H1 (cell line): ENCODE measurements at regions not wholly inside any gene's neighbourhood (a gene's known extent, or its start where the extent isn't known, plus 50 kb on each side); places are given as distances from the start of the nearest gene placed in this dataset.

Source experiments
- CTCF ChIA-PET: fragments of 300-600 bp; sonication (Branson Sonifier 250); formaldehyde crosslinking; loops from one replicate; lab custom pipeline; 2021; ENCODE audit not compliant: partially characterized antibody; lab: Charles Lee
- POLR2A ChIA-PET: fragments of 300-600 bp; sonication (Branson Sonifier 250); formaldehyde crosslinking; loops from one replicate; lab custom pipeline; 2021; ENCODE audit warnings: inconsistent platforms; ENCODE audit not compliant: partially characterized antibody; lab: Charles Lee
- DNase-seq, 2 experiments: peaks; one replicate each; pipeline versions ENCODE4 v3.0.0 to v3.0.0-alpha.2; 2010 to 2022; ENCODE audit warnings: low spot score in 2 of 2, low read depth in 1 of 2, mixed read lengths in 1 of 2
- FAIRE-seq: peaks from 2 replicates; lab custom pipeline; 2011; peaks lifted over from hg19 to GRCh38; lab: Jason Lieb, UNC
- H2AFZ ChIP-seq: 2 replicates; pipeline ENCODE4 v1.8.1; 2012; ENCODE audit warnings: low read length, inconsistent platforms
- H2AK5ac ChIP-seq: 2 replicates; pipeline ENCODE4 v1.6.1; 2013; ENCODE audit warnings: low read depth, low read length
- H2BK120ac ChIP-seq: replicated peaks from 2 replicates; pipeline ENCODE3; 2013; ENCODE audit warnings: low read depth, low read length, inconsistent platforms
- H2BK12ac ChIP-seq: 2 replicates; pipeline ENCODE4 v1.6.1; 2013; ENCODE audit warnings: low read depth, low read length
- H2BK15ac ChIP-seq: 2 replicates; pipeline ENCODE4 v1.6.1; 2013; ENCODE audit warnings: low read length
- H2BK20ac ChIP-seq: 2 replicates; pipeline ENCODE4 v1.6.1; 2013; ENCODE audit warnings: low read length
- H2BK5ac ChIP-seq: 2 replicates; pipeline ENCODE4 v1.6.1; 2013; ENCODE audit warnings: low read depth, low read length
- H3K14ac ChIP-seq: 2 replicates; pipeline ENCODE4 v1.6.1; 2013; ENCODE audit warnings: inconsistent platforms; ENCODE audit not compliant: insufficient read length
- H3K18ac ChIP-seq: 2 replicates; pipeline ENCODE4 v1.6.1; 2013; ENCODE audit warnings: low read length; ENCODE audit errors: extremely low read depth
- H3K23ac ChIP-seq: 2 replicates; pipeline ENCODE4 v1.6.1; 2013; ENCODE audit warnings: inconsistent platforms; ENCODE audit not compliant: insufficient read length
- H3K23me2 ChIP-seq: 2 replicates; pipeline ENCODE4 v1.6.1; 2013; ENCODE audit warnings: low read depth, low read length
- H3K27ac ChIP-seq: 2 replicates; pipeline ENCODE4 v1.6.1; 2011; ENCODE audit warnings: low read depth, low read length, inconsistent platforms
- H3K27me3 ChIP-seq, 4 experiments: replicated peaks in 1 of 4; 1 replicate in 1 of 4; 2 replicates in 3 of 4; pipeline versions ENCODE4 v1.6.1 to v1.8.1; 2011 to 2013; ENCODE audit warnings: low read length in 3 of 4, mild to moderate bottlenecking in 3 of 4, inconsistent platforms in 2 of 4, mixed read lengths in 2 of 4, moderate library complexity in 1 of 4; ENCODE audit not compliant: control insufficient read depth in 3 of 4, insufficient read depth in 3 of 4; ENCODE audit errors: extremely low read depth in 1 of 4
- H3K36me3 ChIP-seq, 4 experiments: 2 replicates each; pipeline versions ENCODE4 v1.6.1 to v1.8.1; 2011 to 2013; ENCODE audit warnings: mild to moderate bottlenecking in 4 of 4, low read length in 3 of 4, moderate library complexity in 2 of 4, control low read depth in 1 of 4, inconsistent platforms in 1 of 4; ENCODE audit not compliant: insufficient read depth in 4 of 4, control insufficient read depth in 2 of 4
- H3K4ac ChIP-seq: replicated peaks from 2 replicates; pipeline ENCODE3; 2013; ENCODE audit warnings: low read length, low read depth, mixed read lengths, inconsistent platforms; ENCODE audit not compliant: insufficient read length
- H3K4me1 ChIP-seq, 4 experiments: replicated peaks in 1 of 4; 1 replicate in 1 of 4; 2 replicates in 3 of 4; pipeline versions ENCODE4 v1.6.1 to v1.8.1; 2011 to 2013; ENCODE audit warnings: low read length in 3 of 4, inconsistent platforms in 2 of 4, mixed read lengths in 1 of 4; ENCODE audit not compliant: insufficient read depth in 4 of 4, control insufficient read depth in 3 of 4
- H3K4me2 ChIP-seq, 2 experiments: 2 replicates each; pipeline versions ENCODE4 v1.6.1 to v1.8.1; 2011 to 2013; ENCODE audit warnings: low read depth in 2 of 2, low read length in 2 of 2, control low read depth in 1 of 2, inconsistent platforms in 1 of 2, mild to moderate bottlenecking in 1 of 2; ENCODE audit not compliant: insufficient read depth in 1 of 2
- H3K4me3 ChIP-seq, 4 experiments: fragments of 200-600, 300-600 bp in 1 of 4; sonication (generic), shearing (Covaris generic), sonication (Bioruptor Twin) in 1 of 4; 2 replicates each; pipeline versions ENCODE4 v1.5.1 to v1.8.1; 2011 to 2016; ENCODE audit warnings: low read length in 4 of 4, low read depth in 3 of 4, control low read depth in 2 of 4, inconsistent platforms in 2 of 4, mild to moderate bottlenecking in 2 of 4, mixed read lengths in 1 of 4, moderate library complexity in 1 of 4; ENCODE audit not compliant: insufficient read depth in 2 of 4; ENCODE audit errors: extremely low read depth in 1 of 4
- H3K56ac ChIP-seq: replicated peaks from 2 replicates; pipeline ENCODE3; 2013; ENCODE audit warnings: low read depth, mild to moderate bottlenecking, mixed read lengths, low read length, inconsistent platforms; ENCODE audit not compliant: insufficient read length
- H3K79me1 ChIP-seq: 2 replicates; pipeline ENCODE4 v1.6.1; 2013; ENCODE audit warnings: low read depth, low read length, control low read depth
- H3K79me2 ChIP-seq, 2 experiments: 2 replicates each; pipeline versions ENCODE4 v1.6.1 to v1.8.1; 2012 to 2013; ENCODE audit warnings: low read length in 2 of 2, mild to moderate bottlenecking in 2 of 2, inconsistent platforms in 1 of 2; ENCODE audit not compliant: insufficient read depth in 2 of 2, control insufficient read depth in 1 of 2
- H3K9ac ChIP-seq, 4 experiments: replicated peaks in 1 of 4; 1 replicate in 1 of 4; 2 replicates in 3 of 4; pipeline versions ENCODE4 v1.6.1 to v1.8.1; 2011 to 2013; ENCODE audit warnings: low read depth in 3 of 4, low read length in 3 of 4, control low read depth in 2 of 4, mild to moderate bottlenecking in 2 of 4, moderate library complexity in 2 of 4, inconsistent platforms in 1 of 4; ENCODE audit errors: extremely low read depth in 1 of 4
- H3K9me3 ChIP-seq, 2 experiments: 2 replicates each; pipeline versions ENCODE4 v1.6.1 to v1.8.1; 2012 to 2013; ENCODE audit warnings: mild to moderate bottlenecking in 2 of 2, moderate library complexity in 2 of 2, control low read depth in 1 of 2, inconsistent platforms in 1 of 2, low read depth in 1 of 2, low read length in 1 of 2, mixed read lengths in 1 of 2; ENCODE audit not compliant: insufficient read depth in 2 of 2
- H4K20me1 ChIP-seq, 2 experiments: replicated peaks in 1 of 2; 2 replicates each; pipeline versions ENCODE3 to v1.8.1; 2011 to 2013; ENCODE audit warnings: inconsistent platforms in 2 of 2, low read length in 2 of 2, mild to moderate bottlenecking in 1 of 2; ENCODE audit not compliant: insufficient read depth in 2 of 2, control insufficient read depth in 1 of 2
- H4K5ac ChIP-seq: 2 replicates; pipeline ENCODE4 v1.6.1; 2013; ENCODE audit warnings: low read length, low read depth, mixed read lengths, inconsistent platforms; ENCODE audit not compliant: insufficient read length
- H4K8ac ChIP-seq: 2 replicates; pipeline ENCODE4 v1.8.0; 2013; ENCODE audit warnings: mild to moderate bottlenecking, moderate library complexity, low read length, inconsistent platforms; ENCODE audit not compliant: insufficient read depth; ENCODE audit errors: extremely low read depth
- H4K91ac ChIP-seq: replicated peaks from 2 replicates; pipeline ENCODE3; 2013; ENCODE audit warnings: low read length, mixed read lengths, inconsistent platforms; ENCODE audit not compliant: insufficient read length
- ATF3 ChIP-seq: IDR thresholded peaks from 2 replicates; pipeline ENCODE4 v1.6.1; 2011; ENCODE audit warnings: low read depth, mild to moderate bottlenecking, low read length; ENCODE audit not compliant: insufficient read depth
- CBX5 ChIP-seq: fragments of 300-800, 300-1000 bp; sonication (generic); IDR thresholded peaks from 2 replicates; pipeline ENCODE4 v1.7.1; 2016; ENCODE audit warnings: antibody characterized with exemption, low read length, low read depth
- CBX8 ChIP-seq: fragments of 300-800, 300-1000 bp; sonication (generic); IDR thresholded peaks from 2 replicates; pipeline ENCODE4 v1.7.1; 2016; ENCODE audit warnings: low read depth, low read length, borderline replicate concordance
- EGR1 ChIP-seq: IDR thresholded peaks from 2 replicates; pipeline ENCODE4 v1.6.1; 2011; ENCODE audit warnings: low read depth, low read length, borderline replicate concordance
- KDM1A ChIP-seq: fragments of 200-600, 300-600 bp; sonication (generic); IDR thresholded peaks from 2 replicates; pipeline ENCODE4 v1.7.1; 2016; ENCODE audit warnings: mild to moderate bottlenecking, low read length, borderline replicate concordance
- KDM5A ChIP-seq: fragments of 200-600 bp; IDR thresholded peaks from 2 replicates; pipeline ENCODE4 v1.7.1; 2012; ENCODE audit warnings: mild to moderate bottlenecking, low read length, inconsistent platforms, mixed read lengths
- POU5F1 ChIP-seq: IDR thresholded peaks from 2 replicates; pipeline ENCODE4 v1.6.1; 2011; ENCODE audit warnings: low read depth, mild to moderate bottlenecking, low read length, moderate library complexity
- SUZ12 ChIP-seq: fragments of 200-600 bp; sonication (generic); IDR thresholded peaks from 2 replicates; pipeline ENCODE4 v1.6.1; 2012; ENCODE audit warnings: mild to moderate bottlenecking, inconsistent platforms, low read length, moderate library complexity, mixed read lengths
- TAF1 ChIP-seq: IDR thresholded peaks from 2 replicates; pipeline ENCODE4 v1.6.1; 2011; ENCODE audit warnings: mild to moderate bottlenecking, low read depth, low read length
- ZNF274 ChIP-seq: IDR thresholded peaks from 2 replicates; pipeline ENCODE4 v1.7.0; 2012; ENCODE audit warnings: low read length, borderline replicate concordance; ENCODE audit errors: extremely low read depth
- WGBS, 2 experiments: shearing (Covaris generic) in 1 of 2; methylation state at CpG; one replicate each; pipeline versions ENCODE4 v1.1.6 to v1.1.7; 2013 to 2015; ENCODE audit warnings: low lambda C conversion rate in 2 of 2, mixed read lengths in 2 of 2, inconsistent platforms in 1 of 2, low coverage in 1 of 2, missing lambda C conversion rate in 1 of 2; ENCODE audit not compliant: insufficient replicate concordance in 2 of 2, insufficient coverage in 1 of 2, insufficient read length in 1 of 2; ENCODE audit errors: extremely low coverage in 1 of 2, missing lambda C conversion rate in 1 of 2; 5-methylcytosine and 5-hydroxymethylcytosine counted together
- TF ChIP-seq, protein P1 (sequence below), 3 experiments: IDR thresholded peaks; 1 replicate in 2 of 3; 2 replicates in 1 of 3; pipeline versions ENCODE4 v1.5.1 to v1.6.1; 2011; ENCODE audit warnings: low read length in 3 of 3, mild to moderate bottlenecking in 3 of 3, inconsistent platforms in 2 of 3, low read depth in 1 of 3, moderate library complexity in 1 of 3; ENCODE audit not compliant: insufficient read depth in 1 of 3; ENCODE audit errors: control extremely low read depth in 1 of 3

GRCh38 chr12:38508246-38508645, 191.7 kb downstream of the ALG10B start:
- H3K9me3 ChIP-seq = no peaks in the 10 kb centered on the region
- no peak overlapping the region for H4K8ac ChIP-seq
- H3K36me3 ChIP-seq = no peaks in the 10 kb centered on the region
- H3K79me1 ChIP-seq = no peaks in the 10 kb centered on the region
- no peaks in the 10 kb centered on the region for H3K79me2 ChIP-seq
- no peak overlapping the region for H3K4me3 ChIP-seq
- no peak overlapping the region for H2BK120ac ChIP-seq
- H3K27ac ChIP-seq = no peak overlapping the region
- 0 out of 4 replicates have a peak overlapping the region, but pooled peaks of 1 of the 2 experiments have one; percentile 11 for H3K4me2 ChIP-seq
- no peak overlapping the region for H4K5ac ChIP-seq
- DNase-seq (no peak), FAIRE-seq (no peak)
- no peak overlapping the region for H2BK20ac ChIP-seq
- H3K4ac ChIP-seq = no peak overlapping the region
- no peaks in the 10 kb centered on the region for H3K27me3 ChIP-seq
- H3K18ac ChIP-seq = peak overlapping the region; percentile 32
- peak overlapping the region; percentile 56; the same call in 1 of the 2 replicates for H2AFZ ChIP-seq
- no peaks in the 10 kb centered on the region; the same call in 1 of the 2 replicates for H3K23me2 ChIP-seq
- WGBS, 2 experiments = 85% methylated on average over 5 of the region's 5 CpGs; no CpG with 5 or more reads in 1 of the 2 experiments
- H4K91ac ChIP-seq = no peak overlapping the region
- H3K4me1 ChIP-seq = no peaks in the 10 kb centered on the region; a peak in 3 of 7 replicates
- no peak overlapping the region for H2BK5ac ChIP-seq
- ChIA-PET POLR2A (no interaction called here), CTCF (interaction anchor here (0.6 kb wide), 1 partner anchor 83 kb away, joined by 3 read pairs; no protein-coding TSS in a partner anchor)
- H2BK15ac ChIP-seq = no peak overlapping the region
- H4K20me1 ChIP-seq = no peaks in the 10 kb centered on the region
- no peak overlapping the region for H3K14ac ChIP-seq
- H3K9ac ChIP-seq = no peak overlapping the region
- H3K56ac ChIP-seq = no peak overlapping the region
- H3K23ac ChIP-seq = no peak overlapping the region
- no peak overlapping the region for H2AK5ac ChIP-seq
- H2BK12ac ChIP-seq = no peak overlapping the region
- TF ChIP-seq POU5F1 = no peak
- TF ChIP-seq ZNF274 = no peak
- no peak for TF ChIP-seq TAF1
- TF ChIP-seq CBX8 = no peak
- TF ChIP-seq ATF3 = no peak
- no peak for TF ChIP-seq SUZ12
- no peak for TF ChIP-seq EGR1
- TF ChIP-seq KDM5A = no peak
- no peak for TF ChIP-seq KDM1A
- TF ChIP-seq, protein P1, sequence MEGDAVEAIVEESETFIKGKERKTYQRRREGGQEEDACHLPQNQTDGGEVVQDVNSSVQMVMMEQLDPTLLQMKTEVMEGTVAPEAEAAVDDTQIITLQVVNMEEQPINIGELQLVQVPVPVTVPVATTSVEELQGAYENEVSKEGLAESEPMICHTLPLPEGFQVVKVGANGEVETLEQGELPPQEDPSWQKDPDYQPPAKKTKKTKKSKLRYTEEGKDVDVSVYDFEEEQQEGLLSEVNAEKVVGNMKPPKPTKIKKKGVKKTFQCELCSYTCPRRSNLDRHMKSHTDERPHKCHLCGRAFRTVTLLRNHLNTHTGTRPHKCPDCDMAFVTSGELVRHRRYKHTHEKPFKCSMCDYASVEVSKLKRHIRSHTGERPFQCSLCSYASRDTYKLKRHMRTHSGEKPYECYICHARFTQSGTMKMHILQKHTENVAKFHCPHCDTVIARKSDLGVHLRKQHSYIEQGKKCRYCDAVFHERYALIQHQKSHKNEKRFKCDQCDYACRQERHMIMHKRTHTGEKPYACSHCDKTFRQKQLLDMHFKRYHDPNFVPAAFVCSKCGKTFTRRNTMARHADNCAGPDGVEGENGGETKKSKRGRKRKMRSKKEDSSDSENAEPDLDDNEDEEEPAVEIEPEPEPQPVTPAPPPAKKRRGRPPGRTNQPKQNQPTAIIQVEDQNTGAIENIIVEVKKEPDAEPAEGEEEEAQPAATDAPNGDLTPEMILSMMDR (IDR thresholded peaks at IDR 0.05; ENCODE audit: control extremely low read depth in 1 of 3, insufficient read depth in 1 of 3, low read depth in 1 of 3, low read length in 3 of 3) = no peak
- TF ChIP-seq CBX5 = no peak
